Mononuclear cell (primary cell): ENCODE measurements at regions not wholly inside any gene's neighbourhood (a gene's known extent, or its start where the extent isn't known, plus 50 kb on each side); places are given as distances from the start of the nearest gene placed in this dataset.
"Not testable (repeated sequence)": the region's sequence is repeated elsewhere in the genome, so short reads cannot be mapped to it uniquely, and the experiment has no call there.

ENCODE experiments used
- H3K27me3 ChIP-seq: 2 replicates; pipeline ENCODE4 v1.6.0; 2011; ENCODE audit warnings: low read length, control low read depth; ENCODE audit not compliant: insufficient read depth
- H3K4me1 ChIP-seq: 2 replicates; pipeline ENCODE4 v1.5.1; 2011; ENCODE audit warnings: mild to moderate bottlenecking, low read length, control low read depth; ENCODE audit not compliant: insufficient read depth
- H3K4me3 ChIP-seq: 2 replicates; pipeline ENCODE4 v1.5.1; 2011; ENCODE audit warnings: mild to moderate bottlenecking, low read length, moderate library complexity
- H3K9me3 ChIP-seq: 2 replicates; pipeline ENCODE4 v1.5.1; 2011; ENCODE audit warnings: low read depth, mild to moderate bottlenecking, control low read depth, low read length

DNA sequence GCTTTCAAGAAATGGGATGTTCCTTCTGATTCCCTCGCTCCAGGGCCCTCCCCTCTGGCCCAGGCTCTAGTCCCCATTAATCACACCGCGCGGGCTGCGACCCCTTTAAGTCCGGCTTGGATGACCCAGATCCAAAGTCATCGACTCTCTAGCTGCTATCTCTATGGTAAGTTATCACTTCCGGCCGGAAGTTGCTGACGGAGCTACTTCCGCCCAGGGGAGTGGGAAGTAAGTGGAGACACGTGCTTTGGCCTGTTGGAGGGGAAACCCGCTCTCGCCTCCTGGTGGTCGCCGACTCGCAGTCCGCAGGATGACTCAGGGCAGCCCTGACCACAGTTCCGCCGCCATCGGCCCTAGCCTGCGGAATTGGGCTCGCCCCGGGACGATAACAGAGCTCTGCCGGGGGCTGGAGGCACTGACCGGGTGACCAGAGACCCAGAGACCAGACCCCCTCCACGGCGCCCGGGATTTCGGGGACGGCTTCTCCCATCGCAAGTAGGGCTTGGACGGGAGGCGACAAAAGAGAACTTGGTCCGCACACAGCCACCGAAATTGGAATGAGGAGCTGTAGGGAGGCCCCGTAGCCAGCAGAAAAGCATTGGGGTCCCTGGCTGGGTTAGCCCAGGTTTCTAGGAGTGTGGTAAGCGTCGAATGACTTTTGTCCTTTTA, 52.2 kb upstream of the SEC14L1 start:
- H3K27me3 ChIP-seq = no peaks in the 10 kb centered on the region
- peaks cover 39% of the 10 kb centered on the region for H3K4me1 ChIP-seq
- no peaks in the 10 kb centered on the region for H3K9me3 ChIP-seq
- H3K4me3 ChIP-seq = peak overlapping the region; percentile 70

DNA sequence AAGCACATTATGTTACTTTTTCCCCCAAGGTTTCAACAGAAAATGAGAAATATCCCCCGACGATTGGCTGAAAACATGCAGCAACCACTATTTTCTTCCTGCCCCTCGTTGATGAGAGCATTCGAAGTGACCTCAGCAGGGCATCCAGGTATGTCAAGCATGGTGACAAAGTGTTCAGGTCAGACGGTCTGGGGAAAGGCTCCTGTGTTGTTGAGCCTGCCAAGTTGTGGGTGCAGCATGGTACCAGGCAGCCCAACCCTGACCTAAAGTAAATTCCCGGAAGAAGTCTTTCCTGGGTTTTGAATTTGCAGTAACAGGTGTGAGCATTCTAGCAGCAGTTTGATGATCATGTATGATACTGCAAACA, 51.7 kb upstream of the SEC14L1 start:
- Histone ChIP-seq H3K27me3 (no peaks in the 10 kb centered on the region), H3K4me1 (peaks cover 39% of the 10 kb centered on the region), H3K9me3 (no peaks in the 10 kb centered on the region), H3K4me3 (peak overlapping the region; percentile 70)

DNA sequence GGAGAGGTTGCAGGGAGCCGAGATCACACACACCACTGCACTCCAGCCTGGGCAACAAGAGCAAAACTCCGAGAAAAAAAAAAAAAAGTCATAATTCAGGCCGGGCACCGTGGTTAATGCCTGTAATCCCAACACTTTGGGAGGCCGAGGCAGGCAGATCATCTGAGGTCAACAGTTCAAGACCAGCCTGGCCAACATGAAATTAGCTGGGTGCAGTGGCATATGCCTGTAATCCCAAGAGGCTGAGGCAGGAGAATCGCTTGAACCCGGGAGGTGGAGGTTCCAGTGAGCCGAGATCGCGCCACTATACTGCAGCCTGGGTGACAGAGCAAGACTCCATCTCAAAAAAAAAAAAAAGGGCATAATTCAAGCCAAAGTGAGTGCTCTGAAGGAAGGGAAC, 50.8 kb upstream of the SEC14L1 start:
- H3K9me3 ChIP-seq, H3K4me3 ChIP-seq, H3K27me3 ChIP-seq: not testable (repeated sequence)
- peaks cover 39% of the 10 kb centered on the region for H3K4me1 ChIP-seq

GRCh38 chr17:77090476-77090875, 50.3 kb upstream of the SEC14L1 start:
- Histone ChIP-seq H3K9me3 (no peaks in the 10 kb centered on the region), H3K27me3 (no peaks in the 10 kb centered on the region), H3K4me1 (peaks cover 39% of the 10 kb centered on the region), H3K4me3 (no peak overlapping the region)
